CD4-positive, alpha-beta T cell treated with Interferon alpha-2 for 1 hour (primary cell): ENCODE measurements at regions not wholly inside any gene's neighbourhood (a gene's known extent, or its start where the extent isn't known, plus 50 kb on each side); places are given as distances from the start of the nearest gene placed in this dataset.
"Not testable (repeated sequence)": the region's sequence is repeated elsewhere in the genome, so short reads cannot be mapped to it uniquely, and the experiment has no call there.

Source experiments
- DNase-seq, 2 donors: peaks; one replicate each; pipeline ENCODE4 v3.0.0-alpha.2; 2020 to 2022

- no peak for DNase-seq
Observed at GRCh38 chrX:114077773-114078172, 506.1 kb upstream of the HTR2C start.

- DNase-seq = no peak
Observed at GRCh38 chrX:114075073-114075673, 508.7 kb upstream of the HTR2C start.

GRCh38 chrX:114073926-114074325 lies 510.0 kb upstream of the HTR2C start:
- DNase-seq = no peak

- DNase-seq = no peak
Observed at GRCh38 chrX:114071412-114071811, 512.5 kb upstream of the HTR2C start.

GRCh38 chrX:114065577-114066223 lies 518.2 kb upstream of the HTR2C start:
- no peak for DNase-seq

- no peak for DNase-seq
Observed at GRCh38 chrX:114061226-114061625, 522.7 kb upstream of the HTR2C start.

DNA sequence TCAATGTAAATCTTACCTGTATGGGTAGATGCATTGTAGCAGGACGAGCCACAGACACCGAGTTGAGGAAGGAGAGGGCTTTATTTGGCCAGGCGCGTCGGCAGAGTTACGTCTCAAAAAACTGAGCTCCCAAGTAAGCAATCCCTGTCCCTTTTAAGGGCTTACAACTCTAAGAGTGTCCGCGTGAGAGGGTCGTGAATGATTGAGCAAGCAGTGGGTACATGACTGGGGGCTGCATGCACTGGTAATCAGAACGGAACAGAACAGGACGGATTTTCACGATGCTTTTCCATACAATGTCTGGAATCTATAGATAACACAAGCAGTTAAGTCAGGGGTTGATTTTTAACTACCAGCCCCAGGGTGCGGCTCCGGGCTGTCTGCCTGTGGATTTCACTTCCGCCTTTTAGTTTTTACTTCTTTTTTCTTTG lies 524.9 kb upstream of the HTR2C start:
- DNase-seq = no peak

GRCh38 chrX:114057422-114057821 lies 526.5 kb upstream of the HTR2C start:
- not testable (repeated sequence) for DNase-seq

- DNase-seq = no peak
Observed at GRCh38 chrX:114051667-114052315, 532.1 kb upstream of the HTR2C start.

DNA sequence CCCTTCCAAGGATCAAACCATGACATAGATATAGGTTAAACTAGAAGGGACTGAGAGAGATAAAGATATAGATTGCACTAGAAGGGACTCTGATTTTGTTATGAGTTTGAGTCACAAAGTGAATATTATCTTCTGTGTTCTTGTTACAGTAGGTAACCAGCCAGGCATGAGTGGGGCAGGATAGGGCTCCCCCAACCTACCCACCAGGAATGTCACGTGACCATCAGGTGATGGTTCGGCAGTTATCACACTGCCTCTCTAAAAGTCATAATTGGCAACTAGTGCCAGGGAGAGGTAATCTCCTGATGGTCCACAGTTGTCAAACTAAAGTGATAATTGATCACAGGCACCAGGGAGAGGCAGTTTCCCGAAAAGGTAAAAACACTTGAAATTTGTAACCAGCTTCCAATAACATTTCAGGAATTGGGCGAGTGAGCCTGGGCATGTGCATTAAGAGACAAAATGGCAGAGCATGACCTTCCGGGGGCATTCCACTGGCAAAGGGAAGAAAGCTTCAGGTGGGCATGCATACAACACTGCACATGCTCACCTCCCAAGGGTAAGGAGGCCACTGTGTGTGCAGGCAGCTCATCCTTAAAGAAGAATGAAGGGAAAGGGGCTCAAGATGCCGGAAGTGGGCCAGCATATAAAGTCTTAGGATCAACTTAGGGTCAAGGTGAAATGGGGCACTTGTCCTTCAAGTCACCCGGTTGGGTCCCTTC lies 533.6 kb upstream of the HTR2C start:
- DNase-seq = no peak

DNA sequence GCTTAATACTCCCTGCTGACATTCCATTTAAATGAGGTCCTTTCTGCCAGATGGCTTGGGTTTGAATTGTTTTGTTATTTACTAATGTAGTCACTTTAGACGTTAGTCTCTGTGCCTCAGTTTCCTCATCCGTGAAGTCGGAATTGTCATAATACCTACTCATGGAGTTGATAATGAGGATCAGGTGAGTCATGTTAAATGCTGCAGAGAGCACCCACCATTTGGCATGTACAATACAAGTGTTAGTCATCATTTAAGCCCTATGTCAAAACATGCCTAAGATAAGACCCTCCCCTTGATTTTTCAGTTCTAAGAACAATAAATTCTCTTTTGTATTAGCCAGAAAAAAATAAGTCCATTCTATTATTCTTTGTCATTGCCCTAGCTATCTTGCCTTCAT lies 534.8 kb upstream of the HTR2C start:
- DNase-seq = no peak

GRCh38 chrX:114047558-114047957 lies 536.3 kb upstream of the HTR2C start:
- no peak for DNase-seq

DNA sequence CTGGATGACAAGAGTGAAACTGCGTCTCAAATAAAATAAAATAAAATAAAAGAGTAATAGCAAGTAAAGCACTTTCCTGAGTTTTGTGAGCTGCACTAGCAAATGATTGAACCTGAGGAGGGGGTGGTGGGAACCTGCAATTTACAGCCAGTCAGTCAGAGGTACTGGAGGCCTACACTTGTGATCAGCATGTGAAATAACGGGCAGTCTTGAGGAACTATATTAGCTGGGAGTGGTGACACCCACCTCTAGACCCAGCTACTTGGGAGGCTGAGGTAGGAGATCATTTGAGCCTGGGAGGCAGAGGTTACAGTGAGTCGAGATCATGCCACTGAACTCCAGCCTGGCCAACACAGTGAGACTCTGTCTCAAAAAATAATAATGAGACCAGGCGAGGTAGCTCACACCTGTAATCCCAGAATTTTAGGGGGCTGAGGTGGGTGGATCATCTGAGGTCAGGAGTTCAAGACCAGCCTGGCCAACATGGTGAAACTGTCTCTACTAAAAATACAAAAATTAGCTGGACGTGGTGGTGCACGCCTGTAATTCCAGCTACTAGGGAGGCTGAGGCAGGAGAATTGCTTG lies 537.1 kb upstream of the HTR2C start:
- no peak for DNase-seq

DNA sequence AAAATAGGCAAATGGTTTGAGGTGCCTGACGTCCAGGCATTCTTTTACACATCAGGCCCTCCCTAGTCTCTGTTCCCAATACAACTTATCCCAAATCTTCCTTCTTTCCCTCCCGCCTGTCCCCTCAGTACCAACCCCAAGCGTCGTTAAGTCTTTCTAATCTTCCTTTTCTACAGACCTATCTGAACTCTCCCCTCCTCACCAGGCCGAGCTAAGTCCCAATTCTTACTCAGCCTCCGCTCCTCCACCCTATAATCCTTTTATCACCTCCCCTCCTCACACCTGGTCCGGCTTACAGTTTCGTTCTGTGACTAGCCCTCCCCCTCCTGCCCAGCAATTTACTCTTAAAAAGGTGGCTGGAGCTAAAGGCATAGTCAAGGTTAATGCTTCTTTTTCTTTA lies 542.4 kb upstream of the HTR2C start:
- not testable (repeated sequence) for DNase-seq

GRCh38 chrX:114040661-114041269 lies 543.1 kb upstream of the HTR2C start:
- not testable (repeated sequence) for DNase-seq

GRCh38 chrX:114040111-114040510 lies 543.8 kb upstream of the HTR2C start:
- DNase-seq = not testable (repeated sequence)

DNA sequence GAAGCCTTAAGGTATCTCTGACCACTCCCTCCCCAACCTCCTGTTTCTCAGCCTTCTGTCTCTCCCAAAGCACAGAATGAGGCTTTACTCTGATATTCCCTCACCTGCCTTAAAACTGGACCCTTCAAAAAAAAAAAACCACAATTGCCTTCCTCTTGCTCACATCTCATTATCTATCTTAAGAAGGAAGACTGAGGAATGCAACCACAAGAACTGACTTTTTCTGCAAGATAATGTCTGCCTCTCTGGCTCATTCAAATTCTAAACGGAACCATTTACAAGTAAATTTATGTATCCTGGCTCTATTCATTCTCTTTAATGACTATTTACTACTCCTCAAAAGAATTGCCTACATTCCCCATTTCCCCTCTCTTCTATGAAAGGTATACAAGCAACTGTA lies 545.5 kb upstream of the HTR2C start:
- no peak for DNase-seq

- no peak for DNase-seq
Observed at GRCh38 chrX:114037515-114037914, 546.4 kb upstream of the HTR2C start.

- DNase-seq = no peak
Observed at GRCh38 chrX:114028907-114029662, 554.8 kb upstream of the HTR2C start.

DNA sequence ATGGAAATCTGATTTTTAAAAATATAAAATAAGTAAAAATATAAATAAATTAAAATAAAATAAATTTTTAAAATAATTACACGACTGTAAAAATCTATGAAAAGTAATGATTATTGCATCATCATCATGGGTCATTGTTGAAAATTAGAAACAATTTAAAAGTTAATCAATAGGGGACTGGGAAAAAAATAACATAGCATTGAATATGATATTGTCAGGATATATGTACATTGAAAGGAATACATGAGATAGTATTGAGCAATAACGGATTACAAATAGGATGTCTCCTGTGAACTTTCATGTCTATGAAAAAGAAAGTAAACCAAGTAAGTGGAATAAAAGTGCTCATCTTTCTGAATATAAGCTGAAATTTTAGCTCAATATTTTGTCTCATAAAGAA lies 566.8 kb upstream of the HTR2C start:
- DNase-seq = no peak

DNA sequence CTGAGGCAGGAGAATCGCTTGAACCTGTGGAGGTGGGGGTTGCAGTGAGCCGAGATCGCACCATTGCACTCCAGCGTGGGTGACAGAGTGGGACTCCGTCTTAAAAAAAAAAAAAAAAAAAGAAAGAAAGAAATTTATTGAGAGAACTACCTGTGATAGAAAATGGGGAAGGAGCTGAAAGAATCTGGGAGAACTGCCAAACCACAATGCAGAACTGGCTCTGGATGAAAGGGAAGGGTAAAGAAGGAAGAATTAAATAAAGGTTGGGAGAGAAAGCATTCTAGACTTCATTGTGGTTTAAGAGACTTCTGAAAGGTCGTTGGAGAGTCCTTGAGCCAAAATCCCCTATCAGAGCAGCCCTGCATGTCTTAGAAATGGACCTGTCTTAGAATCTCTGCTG lies 567.9 kb upstream of the HTR2C start:
- DNase-seq = no peak

DNA sequence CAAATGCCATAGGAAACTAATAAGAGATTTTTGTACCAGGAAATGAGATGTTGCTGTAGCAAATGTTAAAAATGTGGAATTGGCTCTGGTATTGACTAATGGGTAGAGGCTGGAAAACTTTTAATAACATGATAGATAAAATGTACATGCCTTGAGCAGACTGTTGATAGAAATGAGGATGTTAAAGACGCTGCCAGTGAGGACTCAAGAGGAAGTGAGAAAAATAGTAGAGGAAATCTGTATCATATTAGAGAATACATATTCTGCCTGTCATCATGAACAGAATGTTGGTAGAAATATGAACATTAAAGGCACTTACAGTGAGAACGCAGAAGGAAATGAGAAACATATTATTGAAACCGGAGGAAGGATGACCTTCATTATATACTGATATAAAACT lies 577.2 kb upstream of the HTR2C start:
- DNase-seq = no peak
